ENCODE measurements at regions not wholly inside any gene's neighbourhood (a gene's known extent, or its start where the extent isn't known, plus 50 kb on each side); places are given as distances from the start of the nearest gene placed in this dataset.

DNA sequence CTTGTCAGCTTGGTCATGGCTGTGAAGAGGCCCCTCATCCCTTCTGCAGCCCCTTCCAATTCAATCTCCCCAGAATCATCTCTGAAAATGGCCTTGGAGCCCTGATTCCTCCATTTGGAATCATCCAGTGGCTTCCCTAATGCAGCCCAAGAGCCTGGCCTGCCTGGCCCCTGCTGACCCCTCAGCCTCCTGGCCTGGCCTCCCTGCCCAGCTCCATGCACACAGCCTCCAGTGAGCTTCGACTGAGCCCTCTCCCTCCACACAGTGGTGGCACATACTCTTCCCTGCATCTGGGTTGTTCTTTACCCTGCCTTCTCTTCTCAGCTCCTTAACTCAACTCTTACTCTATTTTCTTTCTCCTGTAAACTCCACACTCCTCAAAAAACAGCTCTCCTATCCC, 120.9 kb downstream of the ANKRD60 start:
- Histone ChIP-seq H3K9me3 (peaks cover 18% of the 10 kb centered on the region), H3K27ac (peak overlapping the region in 1 of 2 experiments; percentile 33; a peak in 2 of 6 replicates), H3K4me2 (no peak overlapping the region), H3K4me3 (no peak overlapping the region), H3K4me1 (peaks cover 29% of the 10 kb centered on the region)
- DNase-seq (ENCODE audit: low read depth in 1 of 2, low spot score in 1 of 2) (no peak), FAIRE-seq (no peak), ATAC-seq (no peak)
- CTCF ChIA-PET, result interaction anchor here (0.8 to 2.2 kb wide), 2 partner anchors 21 to 22 kb away, joined by 3 to 9 read pairs; no protein-coding TSS in a partner anchor
- WGBS (ENCODE audit: missing lambda C conversion rate), result 25% methylated on average over 1 of the region's 1 CpG
- POLR2A ChIA-PET, result no interaction called here
- TF ChIP-seq SMC3 (IDR thresholded peaks at IDR 0.05), result no peak
- no peak for TF ChIP-seq TFCP2L1 (CRISPR knock-in tag; IDR thresholded peaks at IDR 0.05)
- TF ChIP-seq ZC3H11A (IDR thresholded peaks at IDR 0.05), result no peak
- TF ChIP-seq RARB (CRISPR knock-in tag; IDR thresholded peaks at IDR 0.05), result no peak
- TF ChIP-seq MAZ (IDR thresholded peaks at IDR 0.05; ENCODE audit: borderline replicate concordance, low read depth, low read length), result no peak
- TF ChIP-seq MYC (IDR thresholded peaks at IDR 0.05; ENCODE audit: borderline replicate concordance, low read length), result no peak
- TF ChIP-seq MAFK (IDR thresholded peaks at IDR 0.05; ENCODE audit: partially characterized antibody), result no peak
- no peak for TF ChIP-seq JUNB (IDR thresholded peaks at IDR 0.05)
- TF ChIP-seq, protein P1, sequence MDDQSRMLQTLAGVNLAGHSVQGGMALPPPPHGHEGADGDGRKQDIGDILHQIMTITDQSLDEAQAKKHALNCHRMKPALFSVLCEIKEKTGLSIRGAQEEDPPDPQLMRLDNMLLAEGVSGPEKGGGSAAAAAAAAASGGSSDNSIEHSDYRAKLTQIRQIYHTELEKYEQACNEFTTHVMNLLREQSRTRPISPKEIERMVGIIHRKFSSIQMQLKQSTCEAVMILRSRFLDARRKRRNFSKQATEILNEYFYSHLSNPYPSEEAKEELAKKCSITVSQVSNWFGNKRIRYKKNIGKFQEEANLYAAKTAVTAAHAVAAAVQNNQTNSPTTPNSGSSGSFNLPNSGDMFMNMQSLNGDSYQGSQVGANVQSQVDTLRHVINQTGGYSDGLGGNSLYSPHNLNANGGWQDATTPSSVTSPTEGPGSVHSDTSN (IDR thresholded peaks at IDR 0.05), result no peak
- no peak for TF ChIP-seq EP300 (IDR thresholded peaks at IDR 0.05)
- no peak for TF ChIP-seq RCOR1 (IDR thresholded peaks at IDR 0.05; ENCODE audit: low read depth, low read length)
- no peak for TF ChIP-seq ZFP36 (IDR thresholded peaks at IDR 0.05; ENCODE audit: borderline replicate concordance, partially characterized antibody)
- TF ChIP-seq RNF2 (IDR thresholded peaks at IDR 0.05; ENCODE audit: borderline replicate concordance, low read depth), result no peak
- TF ChIP-seq ZSCAN20 (CRISPR knock-in tag; IDR thresholded peaks at IDR 0.05), result no peak

DNA sequence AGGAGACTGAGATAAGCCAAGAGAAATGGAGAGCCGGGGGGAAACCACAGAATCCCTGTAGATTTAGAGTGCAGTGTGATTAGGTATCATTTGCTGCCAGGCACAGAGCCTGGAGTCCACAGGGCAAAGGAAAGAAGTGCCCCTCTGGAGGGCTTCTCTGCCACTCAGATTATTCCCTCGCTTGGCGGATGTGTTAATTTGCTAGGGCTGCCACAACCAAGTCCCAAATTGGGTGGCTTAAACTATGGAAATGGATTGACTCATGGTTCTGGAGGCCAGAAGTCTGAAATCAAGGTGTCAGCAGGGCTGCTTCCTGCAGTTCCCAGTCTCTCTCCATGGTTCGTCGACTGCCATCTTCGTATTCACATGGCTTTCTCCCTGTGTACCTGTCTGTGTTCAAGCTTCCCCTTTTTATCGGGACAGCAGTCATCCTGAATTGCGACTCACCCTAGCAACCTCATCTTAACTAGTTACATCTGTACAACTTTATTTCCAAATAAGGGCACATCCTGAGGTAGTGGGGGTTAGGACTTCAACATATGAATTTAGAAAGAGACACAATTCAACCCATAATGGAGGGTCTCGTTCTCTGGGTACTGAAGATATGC, 122.2 kb downstream of the ANKRD60 start:
- 71% methylated on average over 9 of the region's 9 CpGs for WGBS (ENCODE audit: missing lambda C conversion rate)
- ChIA-PET POLR2A (no interaction called here), CTCF (interaction anchor here (0.6 to 2.2 kb wide), 3 partner anchors 19 to 330 kb away, joined by 3 to 9 read pairs (median 4); no protein-coding TSS in a partner anchor)
- TF ChIP-seq ZC3H11A (IDR thresholded peaks at IDR 0.05) (no peak), ESRRA (IDR thresholded peaks at IDR 0.05; ENCODE audit: borderline replicate concordance, low read length) (no peak)
- peaks cover 18% of the 10 kb centered on the region for H3K9me3 ChIP-seq
- ATAC-seq (no peak), FAIRE-seq (no peak), DNase-seq (ENCODE audit: low read depth in 1 of 2, low spot score in 1 of 2) (no peak)
- no peak overlapping the region for H3K4me2 ChIP-seq
- no peak overlapping the region for H3K4me3 ChIP-seq
- peaks cover 16% of the 10 kb centered on the region for H3K4me1 ChIP-seq
- no peak overlapping the region for H3K27ac ChIP-seq

DNA sequence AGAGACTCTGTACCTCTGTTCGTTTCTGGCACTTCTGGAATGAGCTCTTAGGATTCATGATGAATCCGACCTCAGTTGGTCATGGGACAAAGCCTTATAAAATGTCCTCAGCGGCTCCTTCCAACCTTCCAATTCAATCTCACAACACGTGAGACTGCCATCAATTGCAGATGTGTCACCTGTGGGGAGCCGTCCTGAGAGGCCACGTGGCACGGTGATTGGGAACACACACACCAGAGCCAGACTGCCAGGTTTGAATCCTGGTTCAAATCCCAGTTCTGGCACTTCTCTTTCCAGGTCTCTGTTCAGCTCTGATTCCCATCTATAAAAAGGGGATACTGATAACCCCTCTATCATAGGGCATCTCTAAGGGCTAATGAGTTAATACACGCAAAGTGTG, 124.5 kb downstream of the ANKRD60 start:
- WGBS (ENCODE audit: missing lambda C conversion rate), result 47% methylated on average over 8 of the region's 8 CpGs
- POLR2A ChIA-PET, result no interaction called here
- DNase-seq (ENCODE audit: low read depth in 1 of 2, low spot score in 1 of 2), result no peak
- Histone ChIP-seq H3K4me1 (no peaks in the 10 kb centered on the region; the same call in 1 of the 3 replicates), H3K27ac (no peak overlapping the region), H3K4me3 (no peak overlapping the region), H3K4me2 (no peak overlapping the region), H3K9me3 (0 out of 3 replicates have a peak, but pooled peaks cover 9% of the 10 kb centered on the region)
- no peak for FAIRE-seq
- TF ChIP-seq RCOR1 (IDR thresholded peaks at IDR 0.05; ENCODE audit: low read depth, low read length) (no peak), EHF (CRISPR knock-in tag; IDR thresholded peaks at IDR 0.05) (no peak), ZFP36 (IDR thresholded peaks at IDR 0.05; ENCODE audit: borderline replicate concordance, partially characterized antibody) (no peak), ELK1 (IDR thresholded peaks at IDR 0.05; ENCODE audit: low read depth, low read length) (no peak), ATOH8 (CRISPR knock-in tag; IDR thresholded peaks at IDR 0.05; ENCODE audit: low read depth) (no peak), CBX2 (IDR thresholded peaks at IDR 0.05; ENCODE audit: borderline replicate concordance, low read depth) (no peak), KDM5A (IDR thresholded peaks at IDR 0.05) (no peak), JUNB (IDR thresholded peaks at IDR 0.05) (no peak), SREBF2 (IDR thresholded peaks at IDR 0.05) (no peak), RFX5 (IDR thresholded peaks at IDR 0.05) (no peak), RNF2 (IDR thresholded peaks at IDR 0.05; ENCODE audit: borderline replicate concordance, low read depth) (no peak), E2F6 (IDR thresholded peaks at IDR 0.05; ENCODE audit: borderline replicate concordance, low read depth) (no peak), POLR2A (IDR thresholded peaks at IDR 0.05; ENCODE audit: low read length) (no peak)
- no peak for ATAC-seq
- CTCF ChIA-PET, result interaction anchor here (0.5 to 3.8 kb wide), 5 partner anchors 13 to 507 kb away, joined by 3 to 17 read pairs (median 3); no protein-coding TSS in a partner anchor

Data from A549 (cell line).